ENCODE measurements at regions not wholly inside any gene's neighbourhood (a gene's known extent, or its start where the extent isn't known, plus 50 kb on each side); places are given as distances from the start of the nearest gene placed in this dataset.

DNA sequence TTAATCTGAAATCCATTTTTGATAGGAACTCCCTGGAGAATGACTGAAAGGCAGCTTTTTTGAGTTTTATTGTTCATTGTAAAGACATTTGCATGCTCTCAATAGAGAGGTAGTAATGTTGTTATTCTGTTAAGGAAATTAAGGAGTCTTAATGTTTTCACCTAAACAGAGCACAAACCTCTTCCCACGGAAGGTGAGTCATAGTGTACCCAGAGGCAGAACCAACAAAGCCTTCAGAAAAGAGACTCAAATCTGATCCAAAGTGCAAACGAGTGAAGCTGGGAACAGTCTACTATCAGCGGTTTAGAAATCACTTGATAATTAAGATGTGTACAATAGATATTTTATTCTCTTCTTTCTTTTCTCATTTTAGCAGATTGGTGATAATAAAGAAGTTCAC, 470.5 kb downstream of the PLK2 start:
- TF ChIP-seq CTCF (optimal IDR thresholded peaks at IDR 0.05 in 1 of 3, IDR thresholded peaks at IDR 0.05 in 1 of 3, conservative IDR thresholded peaks at IDR 0.05 in 1 of 3; ENCODE audit: extremely low read depth in 1 of 3, insufficient read depth in 2 of 3, low read length in 3 of 3): no peak
- TF ChIP-seq EZH2 (IDR thresholded peaks at IDR 0.05; ENCODE audit: low read length): no peak
